IPS DF 6.9 (cell line): ENCODE measurements at regions not wholly inside any gene's neighbourhood (a gene's known extent, or its start where the extent isn't known, plus 50 kb on each side); places are given as distances from the start of the nearest gene placed in this dataset.
"Not testable (repeated sequence)": the region's sequence is repeated elsewhere in the genome, so short reads cannot be mapped to it uniquely, and the experiment has no call there.

ENCODE experiments used
- DNase-seq: peaks from one replicate; pipeline ENCODE4 v3.0.0-alpha.2; 2013; ENCODE audit warnings: low read depth, low spot score
- H3K27ac ChIP-seq: one replicate; pipeline ENCODE4 v1.5.1; 2013; ENCODE audit warnings: low read length, control low read depth
- H3K27me3 ChIP-seq: 2 replicates; pipeline ENCODE4 v1.6.1; 2013; ENCODE audit warnings: mild to moderate bottlenecking, low read length; ENCODE audit not compliant: control insufficient read depth, insufficient read depth
- H3K36me3 ChIP-seq: 2 replicates; pipeline ENCODE4 v1.6.1; 2013; ENCODE audit warnings: low read length; ENCODE audit not compliant: control insufficient read depth, insufficient read depth
- H3K4me1 ChIP-seq: 2 replicates; pipeline ENCODE4 v1.6.1; 2013; ENCODE audit warnings: low read length; ENCODE audit not compliant: control insufficient read depth, insufficient read depth
- H3K4me3 ChIP-seq: 2 replicates; pipeline ENCODE4 v1.5.1; 2013; ENCODE audit warnings: mild to moderate bottlenecking, low read length
- H3K9me3 ChIP-seq: 2 replicates; pipeline ENCODE4 v1.6.1; 2013; ENCODE audit warnings: low read length, inconsistent platforms; ENCODE audit not compliant: control insufficient read depth, insufficient read depth
- WGBS: extraction: QIAGEN DNeasy Blood & Tissue Kit; methylation state at CpG from one replicate; pipeline ENCODE4 v1.1.7; 2013; ENCODE audit warnings: mixed read lengths, missing lambda C conversion rate; ENCODE audit not compliant: insufficient read length, insufficient coverage; 5-methylcytosine and 5-hydroxymethylcytosine counted together

DNA sequence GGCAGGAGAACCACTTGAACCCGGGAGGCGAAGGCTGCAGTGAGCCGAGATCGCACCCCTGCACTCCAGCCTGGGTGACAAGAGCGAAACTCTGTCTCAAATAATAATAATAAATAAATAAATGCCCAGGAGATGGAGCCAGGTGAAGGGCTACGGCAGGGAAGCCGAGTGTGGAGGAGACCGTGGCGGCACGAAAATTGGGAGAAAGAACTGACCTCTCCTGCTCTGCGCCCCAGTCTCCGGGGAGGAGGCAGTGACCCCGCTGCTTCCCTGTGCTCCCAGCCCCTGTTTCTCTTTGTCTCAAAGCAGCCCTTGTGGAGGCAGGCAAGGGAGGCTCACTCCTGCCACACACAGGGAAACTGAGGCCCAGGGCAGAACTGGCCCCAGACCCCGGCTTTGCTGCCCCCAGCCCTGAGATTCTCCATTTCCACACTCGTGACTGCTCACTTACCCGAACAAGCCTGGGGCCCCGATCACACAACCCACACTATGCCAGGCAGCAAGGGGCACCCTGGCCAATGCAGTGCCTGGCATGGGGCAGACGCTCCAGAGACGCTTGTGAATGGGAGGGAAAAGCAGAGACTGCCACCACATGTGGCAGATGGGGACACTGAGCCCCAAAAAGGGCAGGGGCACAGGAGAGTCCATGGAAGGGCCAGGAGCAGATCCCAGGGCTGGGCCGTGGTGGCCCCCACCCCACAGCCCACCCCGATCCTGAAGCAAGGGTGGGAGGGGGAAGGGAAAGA, 80.4 kb upstream of the PRR5 start:
- H3K9me3 ChIP-seq, result no peaks in the 10 kb centered on the region
- no CpG with 5 or more reads among the region's 21 CpGs for WGBS

DNA sequence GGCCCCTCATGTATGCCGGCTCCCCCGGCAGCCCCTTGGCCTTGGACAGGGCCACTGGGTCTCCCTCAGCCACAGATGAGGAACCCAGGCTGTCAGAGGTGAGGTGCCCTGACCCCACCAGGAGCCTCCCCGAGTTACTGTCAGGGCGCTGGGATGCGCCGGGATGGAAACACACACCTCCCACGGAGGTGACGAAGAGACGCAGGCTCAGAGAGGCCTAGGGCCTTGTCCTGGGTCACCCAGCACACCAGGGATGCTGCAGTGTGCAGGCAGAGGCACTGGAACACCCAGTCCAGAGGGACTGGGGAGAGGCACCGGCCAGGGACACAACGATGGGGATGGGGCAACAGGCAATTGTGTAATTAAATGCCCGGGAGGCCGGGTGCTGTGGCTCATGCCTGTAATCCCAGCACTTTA, 81.2 kb upstream of the PRR5 start:
- H3K4me3 ChIP-seq, result no peak overlapping the region
- WGBS, result no CpG with 5 or more reads among the region's 13 CpGs
- no peaks in the 10 kb centered on the region for H3K36me3 ChIP-seq
- no peaks in the 10 kb centered on the region for H3K27me3 ChIP-seq
- no peak overlapping the region for H3K27ac ChIP-seq
- H3K9me3 ChIP-seq, result no peaks in the 10 kb centered on the region
- no peak for DNase-seq
- peaks cover 2% of the 10 kb centered on the region for H3K4me1 ChIP-seq

More for the DNA sequence above, 80.4 kb upstream of the PRR5 start:
- no peak for DNase-seq
- H3K4me1 ChIP-seq, result peaks cover 4% of the 10 kb centered on the region
- H3K27ac ChIP-seq, result no peak overlapping the region
- no peak overlapping the region for H3K4me3 ChIP-seq
- H3K36me3 ChIP-seq, result no peaks in the 10 kb centered on the region
- peaks cover under 1% of the 10 kb centered on the region; the same call in 1 of the 2 replicates for H3K27me3 ChIP-seq

DNA sequence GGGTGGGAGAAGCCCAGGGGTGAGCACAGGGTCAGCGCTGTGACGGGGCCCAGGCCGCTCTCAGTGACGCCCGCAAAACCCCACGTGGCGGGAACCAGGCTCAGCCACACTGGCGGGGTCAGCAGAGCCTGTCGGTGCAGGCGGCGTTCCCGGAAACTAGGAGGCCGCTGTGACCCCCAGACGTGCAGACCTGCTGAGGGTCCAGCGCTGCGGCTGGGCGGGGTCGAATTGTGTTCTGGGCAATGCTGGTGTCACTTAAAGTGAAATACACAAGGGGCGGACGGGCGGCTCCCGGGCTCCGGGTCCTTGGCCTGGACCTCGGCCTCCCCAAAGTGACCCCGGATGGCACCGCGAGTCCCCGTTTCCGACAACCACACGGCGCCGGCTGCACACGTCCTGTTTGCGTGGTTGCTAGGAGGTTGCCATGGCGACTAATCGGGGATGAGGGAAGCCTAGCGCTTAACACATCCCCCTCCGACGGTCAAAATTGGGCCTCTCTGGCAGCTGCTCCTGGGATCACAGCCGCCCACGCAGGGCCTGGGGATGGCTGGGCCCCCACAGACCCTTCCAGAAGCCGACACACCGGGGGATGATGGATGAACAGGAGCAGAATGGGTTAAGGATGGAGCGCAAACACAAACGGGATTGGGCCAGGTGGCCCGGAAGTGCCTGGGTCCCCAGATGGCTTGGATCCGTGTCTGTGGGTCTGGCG, 81.7 kb upstream of the PRR5 start:
- no peak overlapping the region for H3K4me3 ChIP-seq
- H3K4me1 ChIP-seq, result peaks cover 2% of the 10 kb centered on the region
- H3K27me3 ChIP-seq, result no peaks in the 10 kb centered on the region
- H3K36me3 ChIP-seq, result no peaks in the 10 kb centered on the region
- H3K9me3 ChIP-seq, result no peaks in the 10 kb centered on the region
- WGBS, result no CpG with 5 or more reads among the region's 48 CpGs
- peak; percentile 67 for DNase-seq
- H3K27ac ChIP-seq, result no peak overlapping the region

DNA sequence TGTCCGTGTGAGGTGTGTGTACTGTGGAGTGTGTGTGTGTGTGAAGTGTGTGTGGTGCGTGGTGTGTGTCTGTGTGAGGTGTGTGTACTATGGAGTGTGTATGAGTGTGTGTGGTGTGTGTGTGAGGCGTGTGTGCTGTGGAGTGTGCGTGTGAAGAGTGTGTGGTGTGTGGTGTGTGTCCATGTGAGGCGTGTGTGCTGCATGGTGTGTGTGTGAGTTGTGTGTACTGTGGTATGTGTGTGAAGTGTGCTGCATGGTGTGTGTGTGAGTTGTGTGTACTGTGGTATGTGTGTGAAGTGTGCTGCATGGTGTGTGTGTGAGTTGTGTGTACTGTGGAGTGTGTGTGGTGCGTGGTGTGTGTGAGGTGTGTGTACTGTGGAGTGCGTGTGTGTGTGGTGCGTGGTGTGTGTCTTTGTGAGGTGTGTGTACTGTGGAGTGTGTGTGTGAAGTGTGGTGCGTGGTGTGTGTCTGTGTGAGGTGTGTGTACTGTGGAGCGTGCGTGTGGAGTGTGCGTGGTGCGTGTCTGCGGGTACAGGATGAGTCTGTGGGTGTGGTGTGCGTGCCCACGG, 82.4 kb upstream of the PRR5 start:
- not testable (repeated sequence) for H3K4me1 ChIP-seq, H3K27me3 ChIP-seq, H3K4me3 ChIP-seq, H3K9me3 ChIP-seq, DNase-seq, H3K27ac ChIP-seq, H3K36me3 ChIP-seq
- 100% methylated on average over 7 of the region's 16 CpGs for WGBS

DNA sequence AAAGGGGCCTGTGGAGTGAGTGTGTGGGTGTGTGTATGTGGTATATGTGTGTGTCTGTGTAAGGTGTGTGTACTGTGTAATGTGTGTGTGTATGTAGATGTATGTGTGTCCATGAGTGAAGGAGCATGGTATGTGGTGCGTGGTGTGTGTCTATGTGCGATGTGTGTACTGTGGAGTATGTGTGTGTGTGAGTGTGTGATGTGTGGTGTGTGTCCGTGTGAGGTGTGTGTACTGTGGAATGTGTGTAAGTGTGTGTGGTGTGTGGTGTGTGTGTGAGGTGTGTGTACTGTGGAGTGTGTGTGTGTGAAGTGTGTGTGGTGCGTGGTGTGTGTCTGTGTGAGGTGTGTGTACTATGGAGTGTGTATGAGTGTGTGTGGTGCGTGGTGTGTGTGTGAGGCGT, 83.1 kb upstream of the PRR5 start:
- not testable (repeated sequence) for H3K27ac ChIP-seq, H3K4me1 ChIP-seq, H3K4me3 ChIP-seq, H3K36me3 ChIP-seq, DNase-seq, H3K9me3 ChIP-seq, H3K27me3 ChIP-seq
- WGBS, result 100% methylated on average over 6 of the region's 6 CpGs

DNA sequence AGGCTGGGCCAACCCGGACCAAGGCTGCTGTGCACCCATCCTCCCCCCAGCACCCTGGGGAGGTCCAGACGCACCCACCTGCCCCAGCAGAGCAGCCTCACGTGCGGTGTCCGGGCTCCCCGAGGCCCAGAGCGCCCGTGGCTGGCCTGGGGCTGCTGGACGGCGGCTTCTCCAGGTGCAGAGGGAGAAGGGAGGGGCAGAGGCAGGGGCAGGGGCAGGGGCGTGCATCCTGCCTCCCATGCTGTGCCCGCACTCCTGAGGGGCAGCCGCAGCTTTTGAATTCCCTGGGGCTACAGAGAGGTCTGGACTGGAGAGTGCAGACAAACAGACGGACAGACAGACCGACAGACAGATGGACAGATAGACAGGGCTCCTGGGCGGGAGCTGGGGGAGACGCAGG, 83.6 kb upstream of the PRR5 start:
- no peak for DNase-seq
- H3K4me3 ChIP-seq, result no peak overlapping the region
- H3K9me3 ChIP-seq, result no peaks in the 10 kb centered on the region
- WGBS, result no CpG with 5 or more reads among the region's 17 CpGs
- no peak overlapping the region for H3K27ac ChIP-seq
- no peaks in the 10 kb centered on the region for H3K27me3 ChIP-seq
- peaks cover 2% of the 10 kb centered on the region for H3K4me1 ChIP-seq
- H3K36me3 ChIP-seq, result no peaks in the 10 kb centered on the region

DNA sequence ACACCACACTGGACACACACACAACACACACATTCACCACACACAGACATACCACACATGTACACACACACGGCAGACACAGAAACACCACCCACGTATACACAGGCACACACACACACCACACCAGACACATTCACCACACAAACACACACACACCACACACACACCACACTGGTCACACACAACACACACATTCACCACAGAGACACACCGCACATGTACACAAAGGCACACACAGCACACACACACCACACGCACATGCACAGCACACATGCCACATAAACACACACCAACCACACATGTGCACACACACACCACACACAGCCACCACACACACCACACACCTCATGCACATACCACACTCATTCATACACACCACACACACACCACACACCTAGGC, 84.2 kb upstream of the PRR5 start:
- H3K27ac ChIP-seq, result no peak overlapping the region
- 100% methylated on average over 1 of the region's 4 CpGs for WGBS
- H3K9me3 ChIP-seq, result no peaks in the 10 kb centered on the region
- H3K36me3 ChIP-seq, result no peaks in the 10 kb centered on the region
- H3K4me3 ChIP-seq, result no peak overlapping the region
- H3K4me1 ChIP-seq, result peaks cover 2% of the 10 kb centered on the region
- no peaks in the 10 kb centered on the region for H3K27me3 ChIP-seq
- no peak for DNase-seq

DNA sequence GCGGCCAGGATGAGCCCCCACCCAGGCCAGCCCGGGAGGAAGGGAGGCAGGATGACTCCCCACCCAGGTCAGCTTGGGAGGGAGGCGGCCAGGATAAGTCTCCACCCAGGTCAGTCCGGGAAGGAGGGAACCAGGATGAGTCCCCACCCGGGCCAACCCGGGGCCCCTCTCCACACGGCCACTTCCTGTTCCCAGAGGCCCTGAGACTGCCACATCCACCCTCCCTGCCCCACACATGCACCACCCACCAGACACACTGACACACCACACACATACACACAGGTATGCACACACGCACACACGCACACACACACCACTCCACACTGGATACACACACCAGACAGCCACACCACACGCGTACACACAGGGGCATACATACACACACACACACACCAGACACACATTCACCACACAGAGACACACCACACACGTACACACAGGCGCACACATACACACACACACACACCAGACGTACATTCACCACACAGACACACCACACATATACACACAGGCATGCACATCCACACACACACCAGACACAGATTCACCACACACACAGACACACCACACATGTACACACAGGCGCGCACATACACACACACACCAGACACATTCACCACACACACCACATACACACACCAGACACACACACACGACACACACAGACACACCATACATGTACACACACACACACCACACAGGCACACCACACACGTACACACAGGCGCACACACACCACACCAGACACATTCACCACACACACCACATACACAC, 84.9 kb upstream of the PRR5 start:
- no peak for DNase-seq
- Histone ChIP-seq H3K27ac (no peak overlapping the region), H3K27me3 (no peaks in the 10 kb centered on the region), H3K4me1 (peaks cover 2% of the 10 kb centered on the region), H3K4me3 (no peak overlapping the region), H3K36me3 (no peaks in the 10 kb centered on the region), H3K9me3 (no peaks in the 10 kb centered on the region)
- no CpG with 5 or more reads among the region's 19 CpGs for WGBS

DNA sequence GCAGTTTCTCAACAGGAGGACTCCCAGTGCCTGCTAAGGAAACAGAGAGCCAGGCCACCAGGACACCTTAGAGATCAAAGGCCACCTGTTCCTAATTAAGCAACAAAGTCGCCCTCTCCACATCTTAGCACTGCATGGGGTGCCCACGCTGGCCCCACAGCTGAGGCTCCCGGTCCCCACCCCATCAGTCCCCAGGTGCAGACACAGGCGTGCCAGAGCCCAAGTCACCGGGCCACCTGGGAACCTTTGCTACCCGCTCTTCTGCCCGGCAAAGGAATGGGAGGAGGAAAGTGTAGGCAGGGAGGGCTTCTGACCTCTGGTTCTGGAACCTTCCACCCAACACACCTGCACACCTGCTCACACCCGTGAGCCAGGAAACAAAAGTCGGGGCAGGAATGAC, 85.5 kb upstream of the PRR5 start:
- no peak for DNase-seq
- no peaks in the 10 kb centered on the region for H3K9me3 ChIP-seq
- no peaks in the 10 kb centered on the region for H3K36me3 ChIP-seq
- no CpG with 5 or more reads among the region's 9 CpGs for WGBS
- H3K4me3 ChIP-seq, result no peak overlapping the region
- no peaks in the 10 kb centered on the region for H3K27me3 ChIP-seq
- no peak overlapping the region for H3K27ac ChIP-seq
- peaks cover 2% of the 10 kb centered on the region for H3K4me1 ChIP-seq

DNA sequence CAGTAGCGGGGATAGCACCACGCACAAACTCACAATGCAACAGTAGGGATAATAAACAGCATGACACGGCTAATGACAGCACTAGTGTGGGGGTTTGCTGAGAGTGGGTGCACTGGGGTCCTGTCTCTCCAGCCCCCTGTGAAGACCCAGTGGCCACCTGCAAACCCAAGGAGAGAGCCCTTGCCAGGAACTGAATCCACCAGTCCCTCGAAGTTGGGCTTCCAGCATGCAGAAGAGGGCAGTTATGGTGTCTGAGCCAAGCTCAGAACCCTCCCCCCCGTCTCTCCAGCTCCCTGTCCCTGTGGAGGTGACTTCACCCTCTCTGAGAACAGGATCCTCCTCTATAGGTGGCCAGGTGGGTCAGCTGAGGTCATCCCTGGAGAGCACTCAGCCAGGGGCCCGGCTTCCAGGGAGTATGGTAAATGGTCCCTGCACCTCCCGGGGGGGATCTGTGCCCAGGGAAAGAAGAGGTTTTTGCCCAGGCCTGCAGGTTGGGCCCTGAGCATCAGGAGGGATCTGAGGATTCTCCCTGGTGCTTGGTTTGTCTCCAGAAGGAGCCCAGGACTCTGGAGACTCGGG, 86.3 kb upstream of the PRR5 start:
- WGBS, result no CpG with 5 or more reads among the region's 8 CpGs

More for the DNA sequence above, 86.3 kb upstream of the PRR5 start:
- Histone ChIP-seq H3K4me1 (peaks cover 2% of the 10 kb centered on the region), H3K27me3 (no peaks in the 10 kb centered on the region), H3K4me3 (no peak overlapping the region), H3K9me3 (no peaks in the 10 kb centered on the region; the same call in 1 of the 2 replicates), H3K36me3 (no peaks in the 10 kb centered on the region), H3K27ac (no peak overlapping the region)
- DNase-seq, result no peak
